ENCODE measurements at regions not wholly inside any gene's neighbourhood (a gene's known extent, or its start where the extent isn't known, plus 50 kb on each side); places are given as distances from the start of the nearest gene placed in this dataset.

DNA sequence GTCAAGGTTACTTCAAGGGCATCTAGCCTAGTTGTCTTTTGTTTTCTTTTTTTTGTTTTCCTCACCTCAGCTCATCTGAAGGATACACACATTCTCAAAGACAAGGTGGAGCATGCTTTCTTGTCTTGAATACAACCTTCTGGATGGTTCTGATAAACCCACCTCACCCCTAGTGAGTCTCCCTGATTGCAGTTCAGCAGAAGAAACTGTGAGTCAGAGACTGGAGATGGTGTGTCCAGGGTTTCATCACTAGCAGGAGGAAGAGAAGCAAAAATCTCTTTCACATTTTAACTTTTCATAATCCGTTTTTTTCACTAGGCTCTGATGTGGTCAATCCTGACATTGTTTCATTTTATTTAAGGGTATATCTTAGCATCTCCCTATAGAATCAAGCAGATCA lies 143.0 kb upstream of the NRBF2 start:
- no peak for TF ChIP-seq POLR2A (IDR thresholded peaks at IDR 0.05)
- TF ChIP-seq, protein P1, sequence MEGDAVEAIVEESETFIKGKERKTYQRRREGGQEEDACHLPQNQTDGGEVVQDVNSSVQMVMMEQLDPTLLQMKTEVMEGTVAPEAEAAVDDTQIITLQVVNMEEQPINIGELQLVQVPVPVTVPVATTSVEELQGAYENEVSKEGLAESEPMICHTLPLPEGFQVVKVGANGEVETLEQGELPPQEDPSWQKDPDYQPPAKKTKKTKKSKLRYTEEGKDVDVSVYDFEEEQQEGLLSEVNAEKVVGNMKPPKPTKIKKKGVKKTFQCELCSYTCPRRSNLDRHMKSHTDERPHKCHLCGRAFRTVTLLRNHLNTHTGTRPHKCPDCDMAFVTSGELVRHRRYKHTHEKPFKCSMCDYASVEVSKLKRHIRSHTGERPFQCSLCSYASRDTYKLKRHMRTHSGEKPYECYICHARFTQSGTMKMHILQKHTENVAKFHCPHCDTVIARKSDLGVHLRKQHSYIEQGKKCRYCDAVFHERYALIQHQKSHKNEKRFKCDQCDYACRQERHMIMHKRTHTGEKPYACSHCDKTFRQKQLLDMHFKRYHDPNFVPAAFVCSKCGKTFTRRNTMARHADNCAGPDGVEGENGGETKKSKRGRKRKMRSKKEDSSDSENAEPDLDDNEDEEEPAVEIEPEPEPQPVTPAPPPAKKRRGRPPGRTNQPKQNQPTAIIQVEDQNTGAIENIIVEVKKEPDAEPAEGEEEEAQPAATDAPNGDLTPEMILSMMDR (IDR thresholded peaks at IDR 0.05), result no peak

All from adrenal gland (tissue), 5 donors.